RWPE2 (cell line): ENCODE measurements at regions not wholly inside any gene's neighbourhood (a gene's known extent, or its start where the extent isn't known, plus 50 kb on each side); places are given as distances from the start of the nearest gene placed in this dataset.
"Not testable (repeated sequence)": the region's sequence is repeated elsewhere in the genome, so short reads cannot be mapped to it uniquely, and the experiment has no call there.

ENCODE experiments used
- ATAC-seq: fragments of 200-7000 bp; cut with Tn5 transposase; 3 replicates; pipeline ENCODE4 v1.9.1; 2021; ENCODE audit warnings: low read depth
- DNase-seq: peaks from one replicate; pipeline ENCODE4 v3.0.0-alpha.2; 2020; ENCODE audit warnings: low spot score
- H3K27ac ChIP-seq: fragments of 450-650 bp; 2 replicates; pipeline ENCODE4 v1.5.1; 2017; ENCODE audit warnings: mild to moderate bottlenecking; ENCODE audit not compliant: poor library complexity, severe bottlenecking
- H3K27me3 ChIP-seq: fragments of 250-450 bp; sonication (Bioruptor Pico); 2 replicates; pipeline ENCODE4 v1.5.1; 2021; ENCODE audit warnings: mild to moderate bottlenecking, moderate library complexity; ENCODE audit not compliant: insufficient read depth, poor library complexity, severe bottlenecking
- H3K36me3 ChIP-seq: fragments of 250-450 bp; sonication (Bioruptor Pico); 2 replicates; pipeline ENCODE4 v1.5.1; 2020; ENCODE audit warnings: low read depth, mild to moderate bottlenecking, moderate library complexity
- H3K4me1 ChIP-seq: fragments of 250-450 bp; sonication (Bioruptor Pico); 2 replicates; pipeline ENCODE4 v1.5.1; 2021; ENCODE audit warnings: mild to moderate bottlenecking, moderate library complexity; ENCODE audit not compliant: insufficient read depth, poor library complexity, severe bottlenecking
- H3K4me3 ChIP-seq: fragments of 250-450 bp; sonication (Bioruptor Pico); 2 replicates; pipeline ENCODE4 v1.5.1; 2021; ENCODE audit warnings: mild to moderate bottlenecking, moderate library complexity; ENCODE audit not compliant: severe bottlenecking
- H3K9me3 ChIP-seq: fragments of 250-450 bp; sonication (Bioruptor Pico); 2 replicates; pipeline ENCODE4 v1.5.1; 2021; ENCODE audit warnings: mild to moderate bottlenecking, moderate library complexity; ENCODE audit not compliant: severe bottlenecking
- TF ChIP-seq, protein P1 (sequence below): fragments of 450-650 bp; IDR thresholded peaks from one replicate; pipeline ENCODE4 v1.5.1; 2017; ENCODE audit warnings: mild to moderate bottlenecking, moderate library complexity; ENCODE audit not compliant: poor library complexity, severe bottlenecking

- peaks cover 3% of the 10 kb centered on the region for H3K27me3 ChIP-seq
- ATAC-seq: no peak
- H3K4me1 ChIP-seq: no peaks in the 10 kb centered on the region
- TF ChIP-seq, protein P1, sequence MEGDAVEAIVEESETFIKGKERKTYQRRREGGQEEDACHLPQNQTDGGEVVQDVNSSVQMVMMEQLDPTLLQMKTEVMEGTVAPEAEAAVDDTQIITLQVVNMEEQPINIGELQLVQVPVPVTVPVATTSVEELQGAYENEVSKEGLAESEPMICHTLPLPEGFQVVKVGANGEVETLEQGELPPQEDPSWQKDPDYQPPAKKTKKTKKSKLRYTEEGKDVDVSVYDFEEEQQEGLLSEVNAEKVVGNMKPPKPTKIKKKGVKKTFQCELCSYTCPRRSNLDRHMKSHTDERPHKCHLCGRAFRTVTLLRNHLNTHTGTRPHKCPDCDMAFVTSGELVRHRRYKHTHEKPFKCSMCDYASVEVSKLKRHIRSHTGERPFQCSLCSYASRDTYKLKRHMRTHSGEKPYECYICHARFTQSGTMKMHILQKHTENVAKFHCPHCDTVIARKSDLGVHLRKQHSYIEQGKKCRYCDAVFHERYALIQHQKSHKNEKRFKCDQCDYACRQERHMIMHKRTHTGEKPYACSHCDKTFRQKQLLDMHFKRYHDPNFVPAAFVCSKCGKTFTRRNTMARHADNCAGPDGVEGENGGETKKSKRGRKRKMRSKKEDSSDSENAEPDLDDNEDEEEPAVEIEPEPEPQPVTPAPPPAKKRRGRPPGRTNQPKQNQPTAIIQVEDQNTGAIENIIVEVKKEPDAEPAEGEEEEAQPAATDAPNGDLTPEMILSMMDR: no peak
- DNase-seq: no peak
- no peaks in the 10 kb centered on the region for H3K36me3 ChIP-seq
- H3K27ac ChIP-seq: no peak overlapping the region
- peaks cover 3% of the 10 kb centered on the region for H3K9me3 ChIP-seq
- no peak overlapping the region for H3K4me3 ChIP-seq
These were observed 142.1 kb upstream of the RSPO3 start for GRCh38 chr6:126976253-126976797.

DNA sequence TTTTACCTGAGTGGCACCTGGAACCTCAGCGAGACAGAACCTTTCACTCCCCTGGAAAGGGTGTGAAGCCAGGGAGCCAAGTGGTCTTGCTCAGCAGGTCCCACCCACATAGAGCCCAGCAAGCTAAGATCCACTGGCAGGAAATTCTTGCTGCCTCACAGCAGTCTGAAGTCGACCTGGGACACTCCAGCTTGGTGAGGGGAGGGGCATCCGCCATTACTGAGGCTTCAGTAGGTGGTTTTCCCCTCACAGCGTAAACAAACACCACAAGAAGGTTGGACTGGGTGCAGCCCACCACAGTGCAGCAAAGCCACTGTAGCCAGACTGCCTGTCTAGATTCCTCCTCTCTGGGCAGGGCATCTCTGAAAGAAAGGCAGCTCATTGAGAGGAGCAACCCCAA, 134.7 kb upstream of the RSPO3 start:
- H3K4me1 ChIP-seq: no peaks in the 10 kb centered on the region

GRCh38 chr6:126988125-126988524, 130.3 kb upstream of the RSPO3 start:
- not testable (repeated sequence) for H3K36me3 ChIP-seq, H3K4me1 ChIP-seq, H3K27me3 ChIP-seq, DNase-seq, H3K27ac ChIP-seq, H3K4me3 ChIP-seq, ATAC-seq, H3K9me3 ChIP-seq

More for the DNA sequence above, 134.7 kb upstream of the RSPO3 start:
- no peaks in the 10 kb centered on the region for H3K36me3 ChIP-seq
- TF ChIP-seq, protein P1: no peak
- no peaks in the 10 kb centered on the region for H3K9me3 ChIP-seq
- ATAC-seq: no peak
- no peak for DNase-seq
- no peaks in the 10 kb centered on the region for H3K27me3 ChIP-seq
- H3K4me3 ChIP-seq: no peak overlapping the region
- H3K27ac ChIP-seq: no peak overlapping the region

- no peaks in the 10 kb centered on the region for H3K36me3 ChIP-seq
- H3K4me3 ChIP-seq: no peak overlapping the region
- TF ChIP-seq, protein P1: no peak
- no peaks in the 10 kb centered on the region for H3K9me3 ChIP-seq
- no peak for DNase-seq
- no peaks in the 10 kb centered on the region for H3K4me1 ChIP-seq
- peaks cover 3% of the 10 kb centered on the region for H3K27me3 ChIP-seq
- no peak for ATAC-seq
- no peak overlapping the region for H3K27ac ChIP-seq
These were observed 117.8 kb upstream of the RSPO3 start for GRCh38 chr6:127000631-127001030.

- Histone ChIP-seq H3K9me3 (no peaks in the 10 kb centered on the region), H3K27ac (no peak overlapping the region), H3K27me3 (no peaks in the 10 kb centered on the region), H3K4me3 (no peak overlapping the region), H3K36me3 (no peaks in the 10 kb centered on the region), H3K4me1 (no peaks in the 10 kb centered on the region)
- no peak for ATAC-seq
- no peak for DNase-seq
- TF ChIP-seq, protein P1: no peak
These were observed 104.6 kb upstream of the RSPO3 start for GRCh38 chr6:127013865-127014264.
